DOHH2 (cell line): ENCODE measurements at regions not wholly inside any gene's neighbourhood (a gene's known extent, or its start where the extent isn't known, plus 50 kb on each side); places are given as distances from the start of the nearest gene placed in this dataset.

ENCODE experiments used
- H3F3A ChIP-seq: fragments of 200-600 bp; sonication (generic), shearing (Covaris generic); 2 replicates; pipeline ENCODE4 v1.6.0; 2016; ENCODE audit warnings: antibody characterized with exemption, mild to moderate bottlenecking; ENCODE audit not compliant: control insufficient read depth, insufficient read depth
- H3K27ac ChIP-seq: fragments of 200-600 bp; sonication (generic); 2 replicates; pipeline ENCODE4 v1.5.1; 2014; ENCODE audit warnings: low read depth, mild to moderate bottlenecking, low read length, moderate library complexity
- H3K27me3 ChIP-seq: fragments of 200-600 bp; sonication (generic); 2 replicates; pipeline ENCODE4 v1.6.1; 2014; ENCODE audit warnings: mild to moderate bottlenecking, low read length, mixed read lengths; ENCODE audit not compliant: control insufficient read depth
- H3K36me3 ChIP-seq: fragments of 200-600 bp; sonication (generic); 2 replicates; pipeline ENCODE4 v1.6.1; 2014; ENCODE audit warnings: mild to moderate bottlenecking, low read length, moderate library complexity, mixed read lengths; ENCODE audit not compliant: control insufficient read depth
- H3K4me1 ChIP-seq: fragments of 200-600 bp; sonication (generic); 2 replicates; pipeline ENCODE4 v1.6.1; 2014; ENCODE audit warnings: mild to moderate bottlenecking, low read length, mixed read lengths; ENCODE audit not compliant: control insufficient read depth
- H3K4me2 ChIP-seq: fragments of 200-600 bp; sonication (generic); 2 replicates; pipeline ENCODE4 v1.6.0; 2014; ENCODE audit warnings: mild to moderate bottlenecking, low read length, moderate library complexity
- H3K4me3 ChIP-seq: fragments of 200-600 bp; sonication (generic); 2 replicates; pipeline ENCODE4 v1.5.1; 2014; ENCODE audit warnings: mild to moderate bottlenecking, low read length, mixed read lengths
- H3K79me2 ChIP-seq: fragments of 200-600 bp; sonication (generic); 2 replicates; pipeline ENCODE4 v1.6.1; 2014; ENCODE audit warnings: mild to moderate bottlenecking, low read length, mixed read lengths; ENCODE audit not compliant: control insufficient read depth
- H3K9me2 ChIP-seq: fragments of 200-600 bp; sonication (generic); replicated peaks from 2 replicates; pipeline ENCODE4 v1.6.1; 2014; ENCODE audit warnings: mild to moderate bottlenecking, low read length, mixed read lengths; ENCODE audit not compliant: control insufficient read depth
- H3K9me3 ChIP-seq: fragments of 200-600 bp; sonication (generic); 2 replicates; pipeline ENCODE4 v1.6.1; 2014; ENCODE audit warnings: antibody characterized with exemption, low read length, mixed read lengths; ENCODE audit not compliant: control insufficient read depth, insufficient read depth
- H4K20me1 ChIP-seq: fragments of 200-600 bp; sonication (generic); 2 replicates; pipeline ENCODE4 v1.6.0; 2014; ENCODE audit warnings: low read depth, mild to moderate bottlenecking, antibody characterized with exemption, low read length, moderate library complexity; ENCODE audit not compliant: control insufficient read depth, insufficient read depth
- CTCF ChIP-seq: fragments of 200-600 bp; sonication (generic); IDR thresholded peaks from one replicate; pipeline ENCODE4 v1.5.1; 2014; ENCODE audit warnings: antibody characterized with exemption, mild to moderate bottlenecking, low read depth, low read length; ENCODE audit not compliant: poor library complexity, severe bottlenecking
- EZH2phosphoT487 ChIP-seq: fragments of 200-600 bp; sonication (generic); IDR thresholded peaks from 2 replicates; pipeline ENCODE4 v1.6.1; 2017; ENCODE audit warnings: borderline replicate concordance, mild to moderate bottlenecking, antibody characterized with exemption, low read length, moderate library complexity, mixed read lengths

GRCh38 chr17:71798701-71799100, 322.1 kb upstream of the SOX9 start:
- no peak overlapping the region for H3K4me3 ChIP-seq
- H4K20me1 ChIP-seq, result no peaks in the 10 kb centered on the region
- no peaks in the 10 kb centered on the region for H3K9me2 ChIP-seq
- H3K4me2 ChIP-seq, result no peak overlapping the region
- no peak for TF ChIP-seq EZH2phosphoT487
- TF ChIP-seq CTCF, result no peak
- no peaks in the 10 kb centered on the region for H3F3A ChIP-seq
- no peaks in the 10 kb centered on the region for H3K79me2 ChIP-seq
- H3K4me1 ChIP-seq, result no peaks in the 10 kb centered on the region
- H3K36me3 ChIP-seq, result no peaks in the 10 kb centered on the region
- H3K27me3 ChIP-seq, result no peaks in the 10 kb centered on the region
- no peaks in the 10 kb centered on the region for H3K9me3 ChIP-seq
- H3K27ac ChIP-seq, result no peak overlapping the region

GRCh38 chr17:71799657-71800056, 321.2 kb upstream of the SOX9 start:
- no peaks in the 10 kb centered on the region for H3K9me3 ChIP-seq
- H3F3A ChIP-seq, result no peaks in the 10 kb centered on the region
- no peaks in the 10 kb centered on the region for H3K79me2 ChIP-seq
- H3K4me1 ChIP-seq, result no peaks in the 10 kb centered on the region
- H3K36me3 ChIP-seq, result no peaks in the 10 kb centered on the region
- H4K20me1 ChIP-seq, result no peaks in the 10 kb centered on the region
- no peak overlapping the region for H3K4me3 ChIP-seq
- no peak overlapping the region for H3K27ac ChIP-seq
- no peak overlapping the region for H3K4me2 ChIP-seq
- H3K27me3 ChIP-seq, result no peaks in the 10 kb centered on the region
- no peaks in the 10 kb centered on the region for H3K9me2 ChIP-seq
- no peak for TF ChIP-seq CTCF
- no peak for TF ChIP-seq EZH2phosphoT487

- TF ChIP-seq EZH2phosphoT487, result no peak
- no peak for TF ChIP-seq CTCF
- H3K4me2 ChIP-seq, result no peak overlapping the region
- H3F3A ChIP-seq, result no peaks in the 10 kb centered on the region
- no peaks in the 10 kb centered on the region for H3K27me3 ChIP-seq
- no peaks in the 10 kb centered on the region for H4K20me1 ChIP-seq
- no peaks in the 10 kb centered on the region for H3K79me2 ChIP-seq
- H3K9me3 ChIP-seq, result no peaks in the 10 kb centered on the region
- no peaks in the 10 kb centered on the region for H3K36me3 ChIP-seq
- H3K4me1 ChIP-seq, result no peaks in the 10 kb centered on the region
- no peaks in the 10 kb centered on the region for H3K9me2 ChIP-seq
- no peak overlapping the region for H3K4me3 ChIP-seq
- H3K27ac ChIP-seq, result no peak overlapping the region
These were observed 319.5 kb upstream of the SOX9 start for GRCh38 chr17:71801301-71801700.

- Histone ChIP-seq H3K79me2 (no peaks in the 10 kb centered on the region), H3K36me3 (no peaks in the 10 kb centered on the region), H3F3A (no peaks in the 10 kb centered on the region), H3K4me2 (no peak overlapping the region), H3K9me2 (no peaks in the 10 kb centered on the region), H3K27me3 (no peaks in the 10 kb centered on the region), H4K20me1 (no peaks in the 10 kb centered on the region), H3K27ac (no peak overlapping the region), H3K4me1 (no peaks in the 10 kb centered on the region), H3K9me3 (no peaks in the 10 kb centered on the region), H3K4me3 (no peak overlapping the region)
- TF ChIP-seq EZH2phosphoT487 (no peak), CTCF (no peak)
These were observed 318.2 kb upstream of the SOX9 start for GRCh38 chr17:71802663-71803062.
